IPS DF 19.7 (cell line): ENCODE measurements at regions not wholly inside any gene's neighbourhood (a gene's known extent, or its start where the extent isn't known, plus 50 kb on each side); places are given as distances from the start of the nearest gene placed in this dataset.
"Not testable (repeated sequence)": the region's sequence is repeated elsewhere in the genome, so short reads cannot be mapped to it uniquely, and the experiment has no call there.

Experiments
- DNase-seq: peaks from one replicate; pipeline ENCODE4 v3.0.0-alpha.2; 2013; ENCODE audit warnings: low read depth, low spot score

GRCh38 chr3:21894459-21895340, 143.7 kb upstream of the ZNF385D start:
- DNase-seq: no peak

GRCh38 chr3:21898316-21898715, 147.3 kb upstream of the ZNF385D start:
- no peak for DNase-seq

- no peak for DNase-seq
These were observed 150.5 kb upstream of the ZNF385D start for GRCh38 chr3:21901484-21901883.

GRCh38 chr3:21902956-21903355, 151.9 kb upstream of the ZNF385D start:
- DNase-seq: no peak

GRCh38 chr3:21909096-21909495, 158.1 kb upstream of the ZNF385D start:
- DNase-seq: no peak

GRCh38 chr3:21912711-21913110, 161.7 kb upstream of the ZNF385D start:
- DNase-seq: no peak

GRCh38 chr3:21913791-21914190, 162.8 kb upstream of the ZNF385D start:
- no peak for DNase-seq

- no peak for DNase-seq
These were observed 163.4 kb upstream of the ZNF385D start for GRCh38 chr3:21914451-21914850.

- DNase-seq: no peak
These were observed 168.4 kb upstream of the ZNF385D start for GRCh38 chr3:21919383-21919782.

- no peak for DNase-seq
These were observed 169.4 kb upstream of the ZNF385D start for GRCh38 chr3:21920421-21920861.

GRCh38 chr3:21923156-21923555, 172.1 kb upstream of the ZNF385D start:
- DNase-seq: not testable (repeated sequence)

GRCh38 chr3:21927261-21927660, 176.3 kb upstream of the ZNF385D start:
- DNase-seq: no peak

- no peak for DNase-seq
These were observed 183.6 kb upstream of the ZNF385D start for GRCh38 chr3:21934591-21934990.

GRCh38 chr3:21936207-21936606, 185.2 kb upstream of the ZNF385D start:
- no peak for DNase-seq

GRCh38 chr3:21938267-21938681, 187.3 kb upstream of the ZNF385D start:
- no peak for DNase-seq

GRCh38 chr3:21942328-21942727, 191.3 kb upstream of the ZNF385D start:
- DNase-seq: no peak

- DNase-seq: no peak
These were observed 193.2 kb upstream of the ZNF385D start for GRCh38 chr3:21944251-21944650.

- no peak for DNase-seq
These were observed 201.8 kb upstream of the ZNF385D start for GRCh38 chr3:21952856-21953255.

- DNase-seq: no peak
These were observed 203.7 kb upstream of the ZNF385D start for GRCh38 chr3:21954709-21955108.

GRCh38 chr3:21955406-21955805, 204.4 kb upstream of the ZNF385D start:
- DNase-seq: no peak

- DNase-seq: no peak
These were observed 209.0 kb upstream of the ZNF385D start for GRCh38 chr3:21960033-21960432.

- DNase-seq: no peak
These were observed 211.4 kb upstream of the ZNF385D start for GRCh38 chr3:21962456-21962855.

GRCh38 chr3:21966457-21966856, 215.4 kb upstream of the ZNF385D start:
- not testable (repeated sequence) for DNase-seq
